HepG2 (cell line): ENCODE measurements at regions not wholly inside any gene's neighbourhood (a gene's known extent, or its start where the extent isn't known, plus 50 kb on each side); places are given as distances from the start of the nearest gene placed in this dataset.

Experiments used
- ATAC-seq: fragments of 200-7000 bp; cut with Tn5 transposase; 3 replicates; pipeline ENCODE4 v1.9.1; 2020; ENCODE audit warnings: mild to moderate bottlenecking, moderate library complexity
- BruUV-seq: library from RNA; stranded (reverse); fragments of 400-500 nt; replicated peaks from 2 replicates; lab custom pipeline; 2021; lab: Mats Ljungman, UMichigan
- CTCF ChIA-PET: fragments of 300-600 bp; formaldehyde crosslinking; extraction: SDS; loops from one replicate; lab custom pipeline; 2021; ENCODE audit warnings: low total read pairs, inconsistent platforms, low intra/inter-chr PET ratio; lab: Yijun Ruan, JAX
- POLR2A ChIA-PET: fragments of 350-600 bp; sonication (Branson Sonifier 250); formaldehyde crosslinking; loops from one replicate; lab custom pipeline; 2020; ENCODE audit warnings: antibody characterized with exemption, inconsistent platforms; lab: Yijun Ruan, JAX
- DNase-seq: peaks from one replicate; pipeline ENCODE4 v3.0.0-alpha.2; 2015; ENCODE audit warnings: low spot score
- FAIRE-seq: peaks from 3 replicates; lab custom pipeline; 2011; peaks lifted over from hg19 to GRCh38; lab: Jason Lieb, UNC
- H2AFZ ChIP-seq: one replicate; pipeline ENCODE4 v1.6.1; 2011; ENCODE audit warnings: low read length, inconsistent platforms
- H3K27ac ChIP-seq: fragments of 300-600 bp; 3 replicates; pipeline ENCODE4 v1.8.0; 2011; ENCODE audit warnings: mixed run types, mild to moderate bottlenecking, mixed read lengths, low read length, inconsistent platforms; ENCODE audit not compliant: insufficient read depth; ENCODE audit errors: extremely low read length
- H3K27me3 ChIP-seq, 2 experiments: fragments of 200-600 bp in 1 of 2; 2 replicates in 1 of 2; 3 replicates in 1 of 2; pipeline versions ENCODE4 v1.6.0 to v1.8.0; 2011; ENCODE audit warnings: low read length in 2 of 2, mild to moderate bottlenecking in 2 of 2, moderate library complexity in 2 of 2, inconsistent platforms in 1 of 2; ENCODE audit not compliant: insufficient read depth in 2 of 2, control insufficient read depth in 1 of 2
- H3K36me3 ChIP-seq, 2 experiments: fragments of 200-600 bp in 1 of 2; replicated peaks in 1 of 2; 2 replicates in 1 of 2; 3 replicates in 1 of 2; pipeline versions ENCODE4 v1.5.1 to v1.8.0; 2011; ENCODE audit warnings: low read length in 2 of 2, inconsistent platforms in 1 of 2; ENCODE audit not compliant: insufficient read depth in 2 of 2, control insufficient read depth in 1 of 2
- H3K4me1 ChIP-seq: 2 replicates; pipeline ENCODE4 v1.5.1; 2012; ENCODE audit warnings: low read length, inconsistent platforms; ENCODE audit not compliant: insufficient read depth
- H3K4me2 ChIP-seq: 2 replicates; pipeline ENCODE4 v1.6.0; 2011; ENCODE audit warnings: low read depth, low read length, inconsistent platforms
- H3K4me3 ChIP-seq, 3 experiments: fragments of 200-600 bp in 1 of 3; sonication (generic), shearing (Covaris generic) in 1 of 3; replicated peaks in 1 of 3; 2 replicates each; pipeline ENCODE4 v1.5.1; 2011 to 2016; ENCODE audit warnings: low read length in 3 of 3, inconsistent platforms in 2 of 3, low read depth in 2 of 3, mild to moderate bottlenecking in 2 of 3, control low read depth in 1 of 3, mixed read lengths in 1 of 3; ENCODE audit not compliant: insufficient read depth in 1 of 3
- H3K79me2 ChIP-seq: one replicate; pipeline ENCODE4 v1.6.1; 2011; ENCODE audit warnings: low read length, inconsistent platforms; ENCODE audit not compliant: insufficient read depth
- H3K9ac ChIP-seq: 2 replicates; pipeline ENCODE4 v1.6.0; 2011; ENCODE audit warnings: mild to moderate bottlenecking, low read depth, low read length, inconsistent platforms; ENCODE audit not compliant: insufficient read depth
- H3K9me3 ChIP-seq: 2 replicates; pipeline ENCODE4 v1.5.1; 2012; ENCODE audit warnings: mild to moderate bottlenecking, low read length
- H4K20me1 ChIP-seq: 2 replicates; pipeline ENCODE4 v1.6.0; 2011; ENCODE audit warnings: inconsistent platforms, mild to moderate bottlenecking, low read length, moderate library complexity; ENCODE audit not compliant: insufficient read depth
- EP300 ChIP-seq, 3 experiments: sonication (generic) in 1 of 3; formaldehyde crosslinking in 1 of 3; IDR thresholded peaks; 2 replicates each; pipeline versions ENCODE4 v1.5.1 to v1.6.1; 2011 to 2020; ENCODE audit warnings: low read depth in 2 of 3, low read length in 2 of 3, borderline replicate concordance in 1 of 3, improper control_type of control experiment in 1 of 3, mild to moderate bottlenecking in 1 of 3, missing genetic modification reagents in 1 of 3, moderate library complexity in 1 of 3
- ETV6 ChIP-seq: sonication (generic); formaldehyde crosslinking; conservative IDR thresholded peaks from 2 replicates; pipeline ENCODE4 v1.4.0; 2020; ENCODE audit warnings: missing genetic modification reagents
- KLF11 ChIP-seq: IDR thresholded peaks from 2 replicates; pipeline ENCODE4 v1.6.1; 2016; ENCODE audit warnings: missing compliant biosample characterization
- ZFP62 ChIP-seq: sonication (generic); formaldehyde crosslinking; IDR thresholded peaks from 2 replicates; pipeline ENCODE4 v1.4.0; 2020; ENCODE audit warnings: missing genetic modification reagents
- ZMAT3 ChIP-seq: sonication (generic); formaldehyde crosslinking; conservative IDR thresholded peaks from 2 replicates; pipeline ENCODE4 v1.7.0; 2021; ENCODE audit warnings: missing genetic modification reagents
- ZNF24 ChIP-seq: fragments of 450-650 bp; IDR thresholded peaks from 2 replicates; pipeline ENCODE4 v1.6.1; 2017; ENCODE audit warnings: antibody characterized with exemption, mild to moderate bottlenecking
- ZNF34 ChIP-seq: sonication (generic); formaldehyde crosslinking; IDR thresholded peaks from 2 replicates; pipeline ENCODE4 v1.4.0; 2020; ENCODE audit warnings: mild to moderate bottlenecking, missing genetic modification reagents, borderline replicate concordance
- WGBS: methylation state at CpG from one replicate; pipeline ENCODE4 v1.1.6; 2017; ENCODE audit warnings: low lambda C conversion rate; 5-methylcytosine and 5-hydroxymethylcytosine counted together
- in situ Hi-C: cut with HindIII; loops from 2 replicates; pipeline ENCODE4 v1.10.0; 2017; ENCODE audit warnings: low pct_unique_long_range_greater_than_20kb; ENCODE audit not compliant: extremely low pct_ligation_motif_present
- intact Hi-C: fragments of 100-400 bp; cut with micrococcal nuclease; formaldehyde crosslinking; loops from one replicate; pipeline ENCODE4 v1.10.0; 2022; ENCODE audit not compliant: unreplicated experiment
- TF ChIP-seq, protein P1 (sequence below), 2 experiments: sonication (generic) in 1 of 2; formaldehyde crosslinking in 1 of 2; IDR thresholded peaks; 2 replicates each; pipeline versions ENCODE4 v1.6.1 to v1.9.0; 2014 to 2022; ENCODE audit warnings: antibody characterized with exemption in 1 of 2, borderline replicate concordance in 1 of 2, inconsistent platforms in 1 of 2, low read depth in 1 of 2, missing genetic modification reagents in 1 of 2
- TF ChIP-seq, protein P2 (sequence below): IDR thresholded peaks from 2 replicates; pipeline ENCODE4 v1.6.1; 2016
- TF ChIP-seq, protein P3 (sequence below): sonication (generic); formaldehyde crosslinking; IDR thresholded peaks from 2 replicates; pipeline ENCODE4 v1.4.0; 2020; ENCODE audit warnings: missing genetic modification reagents

DNA sequence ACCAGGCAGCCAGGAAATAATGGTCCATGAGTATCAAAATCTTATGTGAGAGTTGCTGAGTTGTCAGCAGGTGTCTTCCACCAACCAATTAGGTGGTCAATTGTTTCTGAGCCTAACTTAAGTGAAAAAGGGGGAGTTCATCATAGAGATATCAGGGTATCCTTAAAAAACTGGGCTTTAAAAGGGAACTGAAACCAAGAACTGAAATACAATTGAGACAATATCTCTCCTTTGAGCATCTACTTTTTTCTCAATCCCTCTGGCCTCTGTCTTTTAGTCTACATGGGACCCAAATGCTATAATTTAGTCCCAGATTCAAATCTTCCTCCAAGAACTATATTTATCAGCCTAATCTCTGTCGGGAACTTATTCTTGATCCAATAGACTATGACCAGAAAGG is 201.0 kb downstream of the BTG1 start:
- H3K4me2 ChIP-seq: no peak overlapping the region
- TF ChIP-seq ZNF34 (CRISPR knock-in tag) (no peak), ZFP62 (CRISPR knock-in tag) (no peak), KLF11 (CRISPR knock-in tag) (no peak), ZNF24 (no peak), EP300 (IDR thresholded peaks at IDR 0.05; ENCODE audit: low read depth in 2 of 2, low read length in 2 of 2) (no peak), EP300 (CRISPR knock-in tag; IDR thresholded peaks at IDR 0.05; ENCODE audit: borderline replicate concordance) (no peak), ZMAT3 (CRISPR knock-in tag) (no peak), ETV6 (CRISPR knock-in tag) (no peak)
- TF ChIP-seq, protein P1, sequence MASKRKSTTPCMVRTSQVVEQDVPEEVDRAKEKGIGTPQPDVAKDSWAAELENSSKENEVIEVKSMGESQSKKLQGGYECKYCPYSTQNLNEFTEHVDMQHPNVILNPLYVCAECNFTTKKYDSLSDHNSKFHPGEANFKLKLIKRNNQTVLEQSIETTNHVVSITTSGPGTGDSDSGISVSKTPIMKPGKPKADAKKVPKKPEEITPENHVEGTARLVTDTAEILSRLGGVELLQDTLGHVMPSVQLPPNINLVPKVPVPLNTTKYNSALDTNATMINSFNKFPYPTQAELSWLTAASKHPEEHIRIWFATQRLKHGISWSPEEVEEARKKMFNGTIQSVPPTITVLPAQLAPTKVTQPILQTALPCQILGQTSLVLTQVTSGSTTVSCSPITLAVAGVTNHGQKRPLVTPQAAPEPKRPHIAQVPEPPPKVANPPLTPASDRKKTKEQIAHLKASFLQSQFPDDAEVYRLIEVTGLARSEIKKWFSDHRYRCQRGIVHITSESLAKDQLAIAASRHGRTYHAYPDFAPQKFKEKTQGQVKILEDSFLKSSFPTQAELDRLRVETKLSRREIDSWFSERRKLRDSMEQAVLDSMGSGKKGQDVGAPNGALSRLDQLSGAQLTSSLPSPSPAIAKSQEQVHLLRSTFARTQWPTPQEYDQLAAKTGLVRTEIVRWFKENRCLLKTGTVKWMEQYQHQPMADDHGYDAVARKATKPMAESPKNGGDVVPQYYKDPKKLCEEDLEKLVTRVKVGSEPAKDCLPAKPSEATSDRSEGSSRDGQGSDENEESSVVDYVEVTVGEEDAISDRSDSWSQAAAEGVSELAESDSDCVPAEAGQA (IDR thresholded peaks at IDR 0.05; ENCODE audit: low read depth): no peak
- TF ChIP-seq, protein P1 (CRISPR knock-in tag; IDR thresholded peaks at IDR 0.05; ENCODE audit: borderline replicate concordance): no peak
- TF ChIP-seq, protein P2, sequence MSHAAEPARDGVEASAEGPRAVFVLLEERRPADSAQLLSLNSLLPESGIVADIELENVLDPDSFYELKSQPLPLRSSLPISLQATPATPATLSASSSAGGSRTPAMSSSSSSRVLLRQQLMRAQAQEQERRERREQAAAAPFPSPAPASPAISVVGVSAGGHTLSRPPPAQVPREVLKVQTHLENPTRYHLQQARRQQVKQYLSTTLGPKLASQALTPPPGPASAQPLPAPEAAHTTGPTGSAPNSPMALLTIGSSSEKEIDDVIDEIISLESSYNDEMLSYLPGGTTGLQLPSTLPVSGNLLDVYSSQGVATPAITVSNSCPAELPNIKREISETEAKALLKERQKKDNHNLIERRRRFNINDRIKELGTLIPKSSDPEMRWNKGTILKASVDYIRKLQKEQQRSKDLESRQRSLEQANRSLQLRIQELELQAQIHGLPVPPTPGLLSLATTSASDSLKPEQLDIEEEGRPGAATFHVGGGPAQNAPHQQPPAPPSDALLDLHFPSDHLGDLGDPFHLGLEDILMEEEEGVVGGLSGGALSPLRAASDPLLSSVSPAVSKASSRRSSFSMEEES (CRISPR knock-in tag): no peak
- TF ChIP-seq, protein P3, sequence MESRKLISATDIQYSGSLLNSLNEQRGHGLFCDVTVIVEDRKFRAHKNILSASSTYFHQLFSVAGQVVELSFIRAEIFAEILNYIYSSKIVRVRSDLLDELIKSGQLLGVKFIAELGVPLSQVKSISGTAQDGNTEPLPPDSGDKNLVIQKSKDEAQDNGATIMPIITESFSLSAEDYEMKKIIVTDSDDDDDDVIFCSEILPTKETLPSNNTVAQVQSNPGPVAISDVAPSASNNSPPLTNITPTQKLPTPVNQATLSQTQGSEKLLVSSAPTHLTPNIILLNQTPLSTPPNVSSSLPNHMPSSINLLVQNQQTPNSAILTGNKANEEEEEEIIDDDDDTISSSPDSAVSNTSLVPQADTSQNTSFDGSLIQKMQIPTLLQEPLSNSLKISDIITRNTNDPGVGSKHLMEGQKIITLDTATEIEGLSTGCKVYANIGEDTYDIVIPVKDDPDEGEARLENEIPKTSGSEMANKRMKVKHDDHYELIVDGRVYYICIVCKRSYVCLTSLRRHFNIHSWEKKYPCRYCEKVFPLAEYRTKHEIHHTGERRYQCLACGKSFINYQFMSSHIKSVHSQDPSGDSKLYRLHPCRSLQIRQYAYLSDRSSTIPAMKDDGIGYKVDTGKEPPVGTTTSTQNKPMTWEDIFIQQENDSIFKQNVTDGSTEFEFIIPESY (CRISPR knock-in tag): no peak
- TF ChIP-seq, all 625 proteins: peak for 0
- 5% methylated on average over 1 of the region's 1 CpG for WGBS
- Histone ChIP-seq H3K4me3 (no peak overlapping the region), H3K27me3 (no peaks in the 10 kb centered on the region), H3K9ac (no peak overlapping the region), H3K4me1 (no peaks in the 10 kb centered on the region), H2AFZ (no peak overlapping the region), H3K36me3 (no peaks in the 10 kb centered on the region), H3K9me3 (no peaks in the 10 kb centered on the region), H3K27ac (no peak overlapping the region), H3K79me2 (no peaks in the 10 kb centered on the region), H4K20me1 (no peaks in the 10 kb centered on the region)
- intact Hi-C loops (no loop called here), in situ Hi-C loops (no loop called here)
- DNase-seq (no peak), ATAC-seq (no peak), FAIRE-seq (no peak)
- BruUV-seq: no TSS peak
- ChIA-PET POLR2A (no interaction called here), CTCF (no interaction called here)
